ENCODE measurements at regions not wholly inside any gene's neighbourhood (a gene's known extent, or its start where the extent isn't known, plus 50 kb on each side); places are given as distances from the start of the nearest gene placed in this dataset.

DNA sequence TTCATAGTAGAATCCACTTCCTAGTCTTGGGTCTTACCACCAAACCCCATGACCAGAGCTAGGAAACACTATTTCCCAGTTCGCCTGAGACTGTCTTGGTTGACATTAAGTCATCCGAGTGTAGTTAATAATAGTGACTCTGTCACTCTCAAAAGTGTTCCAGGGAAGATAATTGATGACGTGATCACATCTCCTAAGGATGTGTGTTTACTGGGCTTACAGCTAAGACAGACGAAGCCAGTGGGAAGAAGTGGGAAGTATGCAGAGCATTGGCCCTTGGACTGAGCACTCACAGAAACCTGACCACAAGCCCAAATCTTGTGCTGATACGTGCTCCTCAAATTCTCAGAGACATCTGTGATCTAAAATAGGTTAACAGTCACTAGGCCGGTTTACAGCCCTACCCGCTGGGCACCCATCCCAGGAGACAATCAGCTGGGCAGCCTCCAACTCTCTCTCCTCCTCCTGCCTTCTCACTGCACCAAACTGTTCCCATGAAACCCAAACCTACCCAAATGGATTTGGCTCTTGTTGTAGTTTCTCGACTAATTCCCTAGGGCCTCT, 316.6 kb downstream of the TLE1 start:
- Histone ChIP-seq H3K9me3 (replicated peaks; ENCODE audit: control insufficient read depth, insufficient read depth, low read depth, low read length) (no peaks in the 10 kb centered on the region), H3K79me2 (ENCODE audit: control insufficient read depth, insufficient read depth, low read length) (no peaks in the 10 kb centered on the region), H3K27ac (ENCODE audit: extremely low read depth, low read depth, low read length) (no peak overlapping the region), H3K27me3 (ENCODE audit: control insufficient read depth in 2 of 2, insufficient read depth in 2 of 2, low read length in 2 of 2) (no peaks in the 10 kb centered on the region), H3K4me1 (replicated peaks in 1 of 2; ENCODE audit: control insufficient read depth in 2 of 2, insufficient read depth in 2 of 2, low read length in 2 of 2) (no peaks in the 10 kb centered on the region), H4K20me1 (replicated peaks; ENCODE audit: control insufficient read depth, insufficient read depth, low read length) (no peaks in the 10 kb centered on the region), H3K9ac (ENCODE audit: insufficient read depth in 1 of 2, low read depth in 2 of 2, low read length in 2 of 2) (no peak overlapping the region), H3K4me3 (no peak overlapping the region), H2AFZ (ENCODE audit: low read depth, low read length) (no peak overlapping the region), H3K9me1 (ENCODE audit: control insufficient read depth, insufficient read depth, low read length) (no peaks in the 10 kb centered on the region), H3K4me2 (ENCODE audit: insufficient read depth, low read length) (no peak overlapping the region), H3K36me3 (ENCODE audit: control insufficient read depth, insufficient read depth, low read length) (no peaks in the 10 kb centered on the region)
- FAIRE-seq (no peak), ATAC-seq (no peak), DNase-seq (ENCODE audit: extremely low read depth in 1 of 4, low spot score in 3 of 4) (no peak)
- in situ Hi-C loops (cut with MboI) (no loop called here), intact Hi-C loops (cut with micrococcal nuclease) (no loop called here)
- 0% methylated on average over 8 of the region's 8 CpGs for WGBS (ENCODE audit: insufficient coverage, low coverage, missing lambda C conversion rate)
- ChIA-PET CTCF (ENCODE audit: low intra/inter-chr PET ratio) (no interaction called here), POLR2A (no interaction called here)
- BruUV-seq (replicated peaks): no TSS peak
- TF ChIP-seq ZNF507 (tag; conservative IDR thresholded peaks at IDR 0.05) (no peak), SMAD2 (IDR thresholded peaks at IDR 0.05; ENCODE audit: low read depth, low read length) (no peak), ZNF408 (CRISPR knock-in tag; IDR thresholded peaks at IDR 0.05; ENCODE audit: low read depth) (no peak), ZNF436 (CRISPR knock-in tag; IDR thresholded peaks at IDR 0.05) (no peak), MXI1 (IDR thresholded peaks at IDR 0.05; ENCODE audit: low read depth, low read length) (no peak), HNRNPLL (IDR thresholded peaks at IDR 0.05; ENCODE audit: low read depth, low read length, poor library complexity, severe bottlenecking) (no peak), SRSF1 (IDR thresholded peaks at IDR 0.05; ENCODE audit: low read depth, low read length) (no peak), AFF1 (IDR thresholded peaks at IDR 0.05; ENCODE audit: low read depth in 1 of 2, partially characterized antibody in 2 of 2) (no peak), ATF2 (CRISPR knock-in tag; IDR thresholded peaks at IDR 0.05) (no peak), CREB1 (IDR thresholded peaks at IDR 0.05) (no peak), CREB1 (CRISPR knock-in tag; IDR thresholded peaks at IDR 0.05) (no peak)
- TF ChIP-seq, protein P1, sequence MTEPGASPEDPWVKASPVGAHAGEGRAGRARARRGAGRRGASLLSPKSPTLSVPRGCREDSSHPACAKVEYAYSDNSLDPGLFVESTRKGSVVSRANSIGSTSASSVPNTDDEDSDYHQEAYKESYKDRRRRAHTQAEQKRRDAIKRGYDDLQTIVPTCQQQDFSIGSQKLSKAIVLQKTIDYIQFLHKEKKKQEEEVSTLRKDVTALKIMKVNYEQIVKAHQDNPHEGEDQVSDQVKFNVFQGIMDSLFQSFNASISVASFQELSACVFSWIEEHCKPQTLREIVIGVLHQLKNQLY (CRISPR knock-in tag; conservative IDR thresholded peaks at IDR 0.05): no peak
- TF ChIP-seq, protein P2, sequence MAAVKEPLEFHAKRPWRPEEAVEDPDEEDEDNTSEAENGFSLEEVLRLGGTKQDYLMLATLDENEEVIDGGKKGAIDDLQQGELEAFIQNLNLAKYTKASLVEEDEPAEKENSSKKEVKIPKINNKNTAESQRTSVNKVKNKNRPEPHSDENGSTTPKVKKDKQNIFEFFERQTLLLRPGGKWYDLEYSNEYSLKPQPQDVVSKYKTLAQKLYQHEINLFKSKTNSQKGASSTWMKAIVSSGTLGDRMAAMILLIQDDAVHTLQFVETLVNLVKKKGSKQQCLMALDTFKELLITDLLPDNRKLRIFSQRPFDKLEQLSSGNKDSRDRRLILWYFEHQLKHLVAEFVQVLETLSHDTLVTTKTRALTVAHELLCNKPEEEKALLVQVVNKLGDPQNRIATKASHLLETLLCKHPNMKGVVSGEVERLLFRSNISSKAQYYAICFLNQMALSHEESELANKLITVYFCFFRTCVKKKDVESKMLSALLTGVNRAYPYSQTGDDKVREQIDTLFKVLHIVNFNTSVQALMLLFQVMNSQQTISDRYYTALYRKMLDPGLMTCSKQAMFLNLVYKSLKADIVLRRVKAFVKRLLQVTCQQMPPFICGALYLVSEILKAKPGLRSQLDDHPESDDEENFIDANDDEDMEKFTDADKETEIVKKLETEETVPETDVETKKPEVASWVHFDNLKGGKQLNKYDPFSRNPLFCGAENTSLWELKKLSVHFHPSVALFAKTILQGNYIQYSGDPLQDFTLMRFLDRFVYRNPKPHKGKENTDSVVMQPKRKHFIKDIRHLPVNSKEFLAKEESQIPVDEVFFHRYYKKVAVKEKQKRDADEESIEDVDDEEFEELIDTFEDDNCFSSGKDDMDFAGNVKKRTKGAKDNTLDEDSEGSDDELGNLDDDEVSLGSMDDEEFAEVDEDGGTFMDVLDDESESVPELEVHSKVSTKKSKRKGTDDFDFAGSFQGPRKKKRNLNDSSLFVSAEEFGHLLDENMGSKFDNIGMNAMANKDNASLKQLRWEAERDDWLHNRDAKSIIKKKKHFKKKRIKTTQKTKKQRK (IDR thresholded peaks at IDR 0.05; ENCODE audit: borderline replicate concordance, low read depth, low read length): no peak
